Suprapubic skin (tissue), 4 donors: ENCODE measurements at regions not wholly inside any gene's neighbourhood (a gene's known extent, or its start where the extent isn't known, plus 50 kb on each side); places are given as distances from the start of the nearest gene placed in this dataset.

Experiments
- CTCF ChIP-seq, 2 donors: fragments of 200-600 bp in 1 of 2; fragments of 450-650 bp in 1 of 2; sonication (generic) in 1 of 2; IDR thresholded peaks; one replicate each; pipeline ENCODE4 v1.5.1; 2016 to 2019; ENCODE audit warnings: antibody characterized with exemption in 2 of 2, mild to moderate bottlenecking in 1 of 2, moderate library complexity in 1 of 2
- EP300 ChIP-seq: sonication (generic); formaldehyde crosslinking; IDR thresholded peaks from one replicate; pipeline ENCODE4 v1.6.1; 2017; ENCODE audit warnings: antibody characterized with exemption
- POLR2A ChIP-seq, 2 donors: fragments of 450-650 bp; IDR thresholded peaks; one replicate each; pipeline ENCODE4 v1.6.1; 2017; ENCODE audit warnings: antibody characterized with exemption in 2 of 2, mild to moderate bottlenecking in 2 of 2, moderate library complexity in 2 of 2
- POLR2AphosphoS5 ChIP-seq, 3 donors: sonication (generic); formaldehyde crosslinking; IDR thresholded peaks; one replicate each; pipeline ENCODE4 v1.6.1; 2017; ENCODE audit warnings: antibody characterized with exemption in 3 of 3

GRCh38 chr10:8507156-8507555, 452.7 kb downstream of the GATA3 start:
- TF ChIP-seq CTCF (IDR thresholded peaks at IDR 0.05), result no peak
- TF ChIP-seq POLR2A (IDR thresholded peaks at IDR 0.05), result no peak
- TF ChIP-seq POLR2AphosphoS5 (IDR thresholded peaks at IDR 0.05), result no peak
- no peak for TF ChIP-seq EP300
